ENCODE measurements at regions not wholly inside any gene's neighbourhood (a gene's known extent, or its start where the extent isn't known, plus 50 kb on each side); places are given as distances from the start of the nearest gene placed in this dataset.

DNA sequence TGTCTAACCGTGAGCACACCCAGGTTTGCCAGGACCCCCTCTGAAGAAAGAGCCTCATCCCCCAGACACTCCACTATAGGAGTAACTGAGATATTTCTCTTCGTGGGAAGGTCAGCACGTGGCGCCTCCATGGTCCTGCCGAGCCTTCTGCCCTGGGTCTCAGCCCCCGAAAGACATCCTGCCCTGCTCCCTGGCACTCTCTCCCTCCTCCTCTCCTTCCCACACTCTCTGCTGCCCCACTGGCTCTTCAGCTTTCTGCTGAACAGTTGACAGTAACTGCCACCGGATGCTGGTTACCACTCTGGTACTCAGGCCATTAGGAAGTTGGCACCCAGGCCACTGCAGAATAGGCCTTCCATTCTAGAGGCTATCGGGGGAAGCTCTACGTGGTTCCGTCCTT is 185.2 kb downstream of the UACA start:
- in situ Hi-C loops (cut with HindIII; ENCODE audit: low sequenced_read_pairs) = loop anchor here (5.0 kb wide), 1 partner anchor 49 kb away; no protein-coding TSS in a partner anchor

- in situ Hi-C loops (cut with HindIII; ENCODE audit: low sequenced_read_pairs) = loop anchor here (5.0 kb wide), 1 partner anchor 51 kb away; no protein-coding TSS in a partner anchor
Observed at GRCh38 chr15:70576696-70577095, 186.7 kb downstream of the UACA start.

DNA sequence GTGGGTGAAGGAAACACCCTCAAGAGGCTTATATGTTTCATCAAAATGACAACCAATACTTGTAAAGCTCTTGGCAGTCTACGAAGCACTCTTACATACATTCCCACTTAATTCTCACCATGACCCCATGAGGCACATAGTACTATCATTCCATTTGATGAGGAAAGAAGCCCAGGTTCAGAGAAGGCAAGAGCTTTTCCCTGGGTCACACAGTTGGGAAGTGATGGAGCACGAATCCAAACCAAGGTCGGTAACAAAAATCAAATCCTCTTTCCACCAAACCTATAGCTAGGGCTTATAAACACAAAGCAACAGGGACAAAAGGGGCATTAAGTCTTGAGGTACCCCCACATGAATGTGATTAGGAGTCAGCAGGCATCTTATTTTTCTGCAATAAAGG is 187.1 kb downstream of the UACA start:
- in situ Hi-C loops (cut with HindIII; ENCODE audit: low sequenced_read_pairs) = loop anchor here (5.0 kb wide), 1 partner anchor 51 kb away; no protein-coding TSS in a partner anchor

DNA sequence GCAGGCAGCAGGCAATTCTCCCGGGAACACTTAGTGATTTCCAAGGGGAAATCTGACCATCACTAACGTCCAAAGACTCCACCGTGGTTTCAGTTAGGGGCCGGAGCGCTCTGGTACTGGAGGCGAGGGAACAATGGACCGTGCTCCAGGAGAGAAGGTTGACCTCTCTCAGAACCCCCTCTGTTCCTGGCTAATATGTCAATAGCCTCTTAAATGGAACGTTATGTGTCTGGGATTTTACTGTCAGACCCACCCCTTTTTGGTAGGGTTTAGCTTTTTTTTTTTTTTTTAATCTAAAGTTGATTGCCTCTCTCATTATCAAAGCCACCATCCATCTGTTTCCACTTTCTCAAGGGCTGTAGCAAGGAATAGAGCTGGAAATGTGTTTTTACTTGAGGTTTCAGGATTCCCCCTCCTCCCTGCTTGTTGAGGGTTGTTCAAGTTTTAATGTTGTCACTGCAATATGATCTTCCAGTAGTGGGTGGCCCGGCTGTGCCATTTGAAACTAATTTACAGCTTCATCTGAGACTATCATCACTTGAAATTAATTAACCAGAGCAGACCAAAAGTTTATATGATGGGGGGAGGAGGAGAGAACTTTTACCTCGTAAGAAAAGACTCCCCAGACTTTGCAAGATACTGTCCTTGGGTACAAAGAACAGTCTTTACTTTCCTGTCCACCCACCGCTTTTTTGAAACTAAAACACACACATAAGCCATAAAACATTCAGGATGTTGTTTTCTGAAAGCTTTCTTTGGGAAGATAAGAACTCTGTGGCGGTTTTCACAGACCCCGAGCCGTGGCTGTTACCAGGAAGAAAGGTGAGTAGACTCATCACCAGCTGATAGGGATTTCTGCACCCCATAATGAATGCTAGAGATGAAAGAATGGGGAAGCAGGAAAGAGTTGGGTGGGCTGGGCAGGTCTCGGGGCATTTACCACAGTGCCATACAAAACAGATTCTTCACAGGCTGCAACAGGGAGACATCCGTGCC is 187.8 kb downstream of the UACA start:
- in situ Hi-C loops (cut with HindIII; ENCODE audit: low sequenced_read_pairs) = loop anchor here (5.0 kb wide), 1 partner anchor 52 kb away; no protein-coding TSS in a partner anchor

DNA sequence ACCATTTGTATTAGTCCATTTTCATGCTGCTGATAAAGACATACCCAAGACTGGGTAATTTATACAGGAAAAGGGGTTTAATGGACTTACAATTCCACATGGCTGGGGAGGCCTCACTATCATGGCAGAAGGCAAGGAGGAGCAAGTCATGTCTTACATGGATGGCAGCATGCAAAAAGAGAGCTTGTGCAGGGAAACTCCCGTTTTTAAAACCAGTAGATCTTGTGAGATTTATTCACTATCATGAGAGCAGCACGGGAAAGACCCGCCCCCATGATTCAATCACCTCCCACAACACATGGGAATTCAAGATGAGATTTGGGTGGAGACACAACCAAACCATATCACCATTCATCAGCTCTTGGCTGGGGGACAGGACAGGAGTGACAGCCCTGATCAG is 189.0 kb downstream of the UACA start:
- in situ Hi-C loops (cut with HindIII; ENCODE audit: low sequenced_read_pairs) = loop anchor here (5.0 kb wide), 1 partner anchor 42 kb away; no protein-coding TSS in a partner anchor

DNA sequence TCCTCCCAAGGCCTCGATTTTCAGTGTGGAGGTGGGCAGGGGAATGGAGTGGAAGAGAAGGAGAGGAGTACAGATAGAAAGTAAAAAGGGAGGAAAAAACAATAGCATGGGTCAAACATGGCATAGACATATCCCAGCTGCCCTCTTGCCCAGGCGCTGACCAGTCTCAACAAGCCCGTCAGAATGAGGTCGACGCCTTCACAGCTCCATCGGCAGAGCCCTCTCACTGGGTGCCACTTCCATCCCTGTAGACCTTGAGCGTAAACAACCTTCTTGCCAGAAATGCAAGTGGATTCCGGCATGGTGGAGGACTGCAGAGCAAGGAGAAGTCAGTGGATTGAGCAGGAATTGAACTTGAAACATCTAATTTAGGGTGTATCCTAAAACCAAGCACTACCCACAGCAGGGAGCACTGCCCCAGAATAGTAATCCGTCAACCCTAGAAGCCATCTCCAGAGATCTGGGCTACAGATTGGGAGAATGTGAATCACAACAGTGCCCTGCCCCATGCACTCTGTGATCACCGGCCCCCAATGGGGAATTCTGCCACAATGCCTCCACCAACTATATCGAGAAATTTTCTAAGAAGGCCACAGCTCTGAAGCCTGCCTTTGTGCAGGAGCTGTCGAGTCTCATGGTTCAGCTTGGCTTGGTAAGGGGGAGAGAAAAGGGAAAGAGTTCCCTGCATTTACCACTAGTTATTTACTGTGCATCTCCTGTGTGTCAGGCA is 190.1 kb downstream of the UACA start:
- in situ Hi-C loops (cut with HindIII; ENCODE audit: low sequenced_read_pairs) = loop anchor here (5.0 kb wide), 1 partner anchor 41 kb away; no protein-coding TSS in a partner anchor

DNA sequence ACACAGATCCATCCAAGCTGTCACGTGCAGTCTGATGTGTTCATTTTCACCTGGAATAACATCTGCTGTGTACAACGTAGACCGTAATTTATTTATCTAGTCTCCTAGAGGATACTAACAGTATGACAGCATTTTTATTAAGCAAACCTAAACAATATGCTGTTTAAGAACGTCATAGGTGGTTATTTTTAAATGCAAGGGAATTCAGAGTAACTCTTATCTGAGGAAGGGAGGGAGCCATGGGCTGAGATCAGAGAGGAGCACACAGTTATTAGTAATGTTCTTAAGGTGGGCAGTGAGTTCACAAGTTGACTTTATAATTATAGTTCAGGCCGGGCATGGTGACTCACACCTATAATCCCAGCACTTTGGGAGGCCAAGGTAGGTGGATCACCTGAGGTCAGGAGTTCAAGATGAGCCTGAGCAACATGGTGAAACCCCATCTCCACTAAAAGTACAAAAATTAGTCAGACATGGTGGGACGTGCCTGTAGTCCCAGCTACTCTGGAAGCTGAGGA is 193.6 kb downstream of the UACA start:
- in situ Hi-C loops (cut with HindIII; ENCODE audit: low sequenced_read_pairs) = loop anchor here (5.0 kb wide), 1 partner anchor 37 kb away; no protein-coding TSS in a partner anchor

- in situ Hi-C loops (cut with HindIII; ENCODE audit: low sequenced_read_pairs) = no loop called here
Observed at GRCh38 chr15:70569091-70569713, 194.2 kb downstream of the UACA start.

DNA sequence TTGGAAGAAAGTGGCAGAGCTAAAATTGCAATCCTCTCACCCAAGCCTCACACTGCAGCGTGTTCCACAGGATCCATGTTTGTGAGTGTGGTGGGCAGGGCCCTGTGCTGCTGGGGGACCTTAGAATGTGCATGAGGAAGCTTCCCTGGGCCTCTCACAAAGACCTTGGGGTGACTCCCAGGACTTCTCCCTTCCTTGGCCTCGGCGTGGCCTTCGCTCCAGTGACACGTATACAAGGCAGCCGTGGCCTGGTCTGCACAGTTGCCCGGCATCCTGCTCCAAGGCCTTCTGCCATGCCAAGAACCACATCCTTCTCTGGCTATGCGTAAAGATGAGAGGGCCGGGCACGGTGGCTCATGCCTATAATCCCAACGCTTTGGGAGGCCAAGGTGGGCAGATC is 196.4 kb downstream of the UACA start:
- in situ Hi-C loops (cut with HindIII; ENCODE audit: low sequenced_read_pairs) = no loop called here

DNA sequence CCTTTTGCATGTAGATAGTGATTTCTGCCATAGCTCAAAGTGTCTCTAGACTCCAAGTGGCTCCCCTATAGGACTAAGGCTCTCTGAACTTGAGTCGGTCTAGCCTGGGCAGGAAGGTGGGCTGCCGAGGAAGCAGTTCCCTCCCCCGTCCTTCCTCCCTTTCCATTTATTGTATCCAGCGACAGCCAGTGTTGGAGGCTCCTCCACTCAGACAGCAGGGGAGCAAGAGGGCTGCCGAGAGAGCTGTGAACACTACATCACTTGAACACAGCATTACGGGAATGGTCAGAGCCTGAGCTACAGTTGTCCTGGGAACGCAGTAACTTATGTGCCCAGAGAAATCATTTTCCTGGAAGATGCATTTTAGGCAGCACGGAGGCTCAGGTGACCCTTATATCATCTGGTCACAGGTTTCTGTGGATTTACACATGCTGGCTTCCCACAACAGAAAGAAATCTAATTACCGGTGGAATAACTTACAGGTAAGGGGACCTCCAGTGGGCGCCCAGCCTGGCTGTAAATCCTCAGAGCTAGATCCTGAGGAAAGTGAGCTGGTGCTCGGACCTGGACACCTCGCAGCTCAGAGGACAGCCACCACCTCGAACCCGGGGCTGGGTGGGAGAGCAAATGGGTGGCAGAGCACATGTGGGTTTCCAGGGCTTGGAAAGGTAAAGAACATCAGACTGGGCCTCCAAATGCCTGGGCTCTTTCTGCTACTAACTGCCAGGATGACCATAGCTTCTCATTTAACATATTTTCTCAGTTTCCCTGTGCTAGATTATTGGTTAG is 197.1 kb downstream of the UACA start:
- in situ Hi-C loops (cut with HindIII; ENCODE audit: low sequenced_read_pairs) = no loop called here

DNA sequence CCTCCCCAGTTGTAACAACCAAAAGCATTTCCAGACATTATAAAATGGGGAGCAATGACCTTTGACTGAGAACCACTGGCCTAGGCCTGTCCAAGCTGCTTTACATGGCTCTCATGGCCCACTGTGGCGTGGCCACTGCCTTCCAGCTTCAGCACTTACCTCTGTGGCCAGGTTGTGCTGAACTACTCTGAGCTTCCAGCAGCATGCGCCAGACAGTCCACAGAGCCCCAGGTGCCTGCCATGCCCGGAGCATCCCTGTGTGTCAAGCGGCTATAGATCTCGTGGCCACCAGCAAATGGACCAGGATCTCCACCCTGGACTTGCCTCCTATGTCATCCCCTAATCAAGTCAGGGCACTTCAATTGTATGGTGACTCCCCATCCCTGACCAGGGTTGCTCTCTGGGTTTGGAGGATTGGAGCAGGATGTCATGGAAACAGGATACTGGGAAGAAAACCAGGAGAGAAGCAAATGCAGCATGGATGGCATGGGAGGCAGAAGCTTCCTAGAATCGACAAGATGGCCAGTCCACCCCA is 199.7 kb downstream of the UACA start:
- in situ Hi-C loops (cut with HindIII; ENCODE audit: low sequenced_read_pairs) = no loop called here

- in situ Hi-C loops (cut with HindIII; ENCODE audit: low sequenced_read_pairs) = no loop called here
Observed at GRCh38 chr15:70562906-70563305, 200.5 kb downstream of the UACA start.

- in situ Hi-C loops (cut with HindIII; ENCODE audit: low sequenced_read_pairs) = no loop called here
Observed at GRCh38 chr15:70561885-70562284, 201.5 kb downstream of the UACA start.

GRCh38 chr15:70560617-70561328 is 202.6 kb downstream of the UACA start:
- in situ Hi-C loops (cut with HindIII; ENCODE audit: low sequenced_read_pairs) = no loop called here

GRCh38 chr15:70559265-70560239 is 203.8 kb downstream of the UACA start:
- in situ Hi-C loops (cut with HindIII; ENCODE audit: low sequenced_read_pairs) = no loop called here

- in situ Hi-C loops (cut with HindIII; ENCODE audit: low sequenced_read_pairs) = no loop called here
Observed at GRCh38 chr15:70558406-70559264, 204.7 kb downstream of the UACA start.

Data from endothelial cell of hepatic sinusoid (primary cell).